ENCODE measurements at regions not wholly inside any gene's neighbourhood (a gene's known extent, or its start where the extent isn't known, plus 50 kb on each side); places are given as distances from the start of the nearest gene placed in this dataset.

DNA sequence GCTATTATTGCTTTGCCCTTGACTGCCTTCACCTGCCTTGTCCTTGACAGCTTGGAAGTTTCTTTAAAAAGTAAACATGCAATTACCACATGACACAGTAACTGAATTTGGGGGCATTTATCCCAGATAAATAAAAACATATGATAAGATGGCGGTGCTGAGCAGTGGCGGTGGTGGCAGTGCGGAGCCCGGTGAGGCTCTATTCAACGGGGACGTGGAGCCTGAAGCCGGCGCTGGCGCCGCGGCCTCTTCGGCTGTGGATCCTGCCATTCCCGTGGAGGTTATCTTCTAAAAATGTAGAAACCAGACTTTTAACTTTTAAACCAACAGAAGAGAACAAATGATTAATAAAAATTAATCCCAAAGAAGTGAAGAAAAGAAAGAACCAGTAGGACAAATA, 59.7 kb upstream of the ZDHHC15 start:
- H3K4me1 Mint-ChIP-seq (ENCODE audit: low read depth), result no peaks in the 10 kb centered on the region
- POLR2A ChIA-PET, result no interaction called here
- intact Hi-C loops (cut with micrococcal nuclease), result no loop called here

More for the DNA sequence above, 59.7 kb upstream of the ZDHHC15 start:
- Mint-ChIP-seq H3K4me3 (no peak overlapping the region), H3K27ac (no peak overlapping the region), H3K27me3 (no peaks in the 10 kb centered on the region), H3K36me3 (peaks cover 9% of the 10 kb centered on the region), H3K9me3 (no peaks in the 10 kb centered on the region)
- DNase-seq, result no peak
- CTCF ChIA-PET, result no interaction called here

All from activated CD4-positive, alpha-beta memory T cell treated with anti-CD3 and anti-CD28 coated beads for 36 hours (primary cell).